HepG2 (cell line): ENCODE measurements at regions not wholly inside any gene's neighbourhood (a gene's known extent, or its start where the extent isn't known, plus 50 kb on each side); places are given as distances from the start of the nearest gene placed in this dataset.

Source experiments
- ATAC-seq: fragments of 200-7000 bp; cut with Tn5 transposase; 3 replicates; pipeline ENCODE4 v1.9.1; 2020; ENCODE audit warnings: mild to moderate bottlenecking, moderate library complexity
- BruUV-seq: library from RNA; stranded (reverse); fragments of 400-500 nt; replicated peaks from 2 replicates; lab custom pipeline; 2021; lab: Mats Ljungman, UMichigan
- CTCF ChIA-PET: fragments of 300-600 bp; formaldehyde crosslinking; extraction: SDS; loops from one replicate; lab custom pipeline; 2021; ENCODE audit warnings: low total read pairs, inconsistent platforms, low intra/inter-chr PET ratio; lab: Yijun Ruan, JAX
- POLR2A ChIA-PET: fragments of 350-600 bp; sonication (Branson Sonifier 250); formaldehyde crosslinking; loops from one replicate; lab custom pipeline; 2020; ENCODE audit warnings: antibody characterized with exemption, inconsistent platforms; lab: Yijun Ruan, JAX
- DNase-seq: peaks from one replicate; pipeline ENCODE4 v3.0.0-alpha.2; 2015; ENCODE audit warnings: low spot score
- FAIRE-seq: peaks from 3 replicates; lab custom pipeline; 2011; peaks lifted over from hg19 to GRCh38; lab: Jason Lieb, UNC
- H2AFZ ChIP-seq: one replicate; pipeline ENCODE4 v1.6.1; 2011; ENCODE audit warnings: low read length, inconsistent platforms
- H3K27ac ChIP-seq: fragments of 300-600 bp; 3 replicates; pipeline ENCODE4 v1.8.0; 2011; ENCODE audit warnings: mixed run types, mild to moderate bottlenecking, mixed read lengths, low read length, inconsistent platforms; ENCODE audit not compliant: insufficient read depth; ENCODE audit errors: extremely low read length
- H3K27me3 ChIP-seq, 2 experiments: fragments of 200-600 bp in 1 of 2; 2 replicates in 1 of 2; 3 replicates in 1 of 2; pipeline versions ENCODE4 v1.6.0 to v1.8.0; 2011; ENCODE audit warnings: low read length in 2 of 2, mild to moderate bottlenecking in 2 of 2, moderate library complexity in 2 of 2, inconsistent platforms in 1 of 2; ENCODE audit not compliant: insufficient read depth in 2 of 2, control insufficient read depth in 1 of 2
- H3K36me3 ChIP-seq, 2 experiments: fragments of 200-600 bp in 1 of 2; replicated peaks in 1 of 2; 2 replicates in 1 of 2; 3 replicates in 1 of 2; pipeline versions ENCODE4 v1.5.1 to v1.8.0; 2011; ENCODE audit warnings: low read length in 2 of 2, inconsistent platforms in 1 of 2; ENCODE audit not compliant: insufficient read depth in 2 of 2, control insufficient read depth in 1 of 2
- H3K4me1 ChIP-seq: 2 replicates; pipeline ENCODE4 v1.5.1; 2012; ENCODE audit warnings: low read length, inconsistent platforms; ENCODE audit not compliant: insufficient read depth
- H3K4me2 ChIP-seq: 2 replicates; pipeline ENCODE4 v1.6.0; 2011; ENCODE audit warnings: low read depth, low read length, inconsistent platforms
- H3K4me3 ChIP-seq, 3 experiments: fragments of 200-600 bp in 1 of 3; sonication (generic), shearing (Covaris generic) in 1 of 3; replicated peaks in 1 of 3; 2 replicates each; pipeline ENCODE4 v1.5.1; 2011 to 2016; ENCODE audit warnings: low read length in 3 of 3, inconsistent platforms in 2 of 3, low read depth in 2 of 3, mild to moderate bottlenecking in 2 of 3, control low read depth in 1 of 3, mixed read lengths in 1 of 3; ENCODE audit not compliant: insufficient read depth in 1 of 3
- H3K79me2 ChIP-seq: one replicate; pipeline ENCODE4 v1.6.1; 2011; ENCODE audit warnings: low read length, inconsistent platforms; ENCODE audit not compliant: insufficient read depth
- H3K9ac ChIP-seq: 2 replicates; pipeline ENCODE4 v1.6.0; 2011; ENCODE audit warnings: mild to moderate bottlenecking, low read depth, low read length, inconsistent platforms; ENCODE audit not compliant: insufficient read depth
- H3K9me3 ChIP-seq: 2 replicates; pipeline ENCODE4 v1.5.1; 2012; ENCODE audit warnings: mild to moderate bottlenecking, low read length
- H4K20me1 ChIP-seq: 2 replicates; pipeline ENCODE4 v1.6.0; 2011; ENCODE audit warnings: inconsistent platforms, mild to moderate bottlenecking, low read length, moderate library complexity; ENCODE audit not compliant: insufficient read depth
- ASH2L ChIP-seq: fragments of 300-600, 200-600 bp; sonication (generic); IDR thresholded peaks from 2 replicates; pipeline ENCODE4 v1.7.0; 2017; ENCODE audit warnings: low read depth, mild to moderate bottlenecking, moderate library complexity, mixed read lengths, low read length; ENCODE audit not compliant: insufficient read length
- HDAC6 ChIP-seq: fragments of 200-600 bp; sonication (generic); IDR thresholded peaks from 2 replicates; pipeline ENCODE4 v1.7.0; 2017; ENCODE audit warnings: mild to moderate bottlenecking, antibody characterized with exemption, low read length, low read depth
- NFKB2 ChIP-seq: sonication (generic); formaldehyde crosslinking; IDR thresholded peaks from 2 replicates; pipeline ENCODE4 v1.4.0; 2020; ENCODE audit warnings: missing genetic modification reagents, borderline replicate concordance
- POGZ ChIP-seq: sonication (generic); formaldehyde crosslinking; IDR thresholded peaks from 2 replicates; pipeline ENCODE4 v1.4.0; 2020; ENCODE audit warnings: mild to moderate bottlenecking, missing genetic modification reagents
- RELA ChIP-seq: sonication (generic); formaldehyde crosslinking; IDR thresholded peaks from 2 replicates; pipeline ENCODE4 v1.4.0; 2020; ENCODE audit warnings: missing genetic modification reagents
- SMAD3 ChIP-seq: sonication (generic); formaldehyde crosslinking; IDR thresholded peaks from 2 replicates; pipeline ENCODE4 v1.4.0; 2020; ENCODE audit warnings: missing genetic modification reagents
- SNAI1 ChIP-seq: sonication (generic); formaldehyde crosslinking; IDR thresholded peaks from 2 replicates; pipeline ENCODE4 v1.5.0; 2020; ENCODE audit warnings: mild to moderate bottlenecking, missing genetic modification reagents, borderline replicate concordance
- SUZ12 ChIP-seq: fragments of 150-350 bp; IDR thresholded peaks from 2 replicates; pipeline ENCODE4 v1.6.1; 2014; ENCODE audit warnings: low read depth, low read length
- ZEB1 ChIP-seq: IDR thresholded peaks from 2 replicates; pipeline ENCODE4 v1.6.1; 2012; ENCODE audit warnings: mild to moderate bottlenecking, low read depth, inconsistent platforms; ENCODE audit not compliant: insufficient replicate concordance
- ZNF124 ChIP-seq: sonication (generic); formaldehyde crosslinking; IDR thresholded peaks from 2 replicates; pipeline ENCODE4 v1.4.0; 2020; ENCODE audit warnings: missing genetic modification reagents
- ZNF205 ChIP-seq: IDR thresholded peaks from 2 replicates; pipeline ENCODE4 v1.6.1; 2018; ENCODE audit warnings: missing biosample characterization, missing genetic modification reagents
- ZNF777 ChIP-seq: sonication (generic); formaldehyde crosslinking; IDR thresholded peaks from 2 replicates; pipeline ENCODE4 v1.4.0; 2020; ENCODE audit warnings: missing genetic modification reagents
- in situ Hi-C: cut with HindIII; loops from 2 replicates; pipeline ENCODE4 v1.10.0; 2017; ENCODE audit warnings: low pct_unique_long_range_greater_than_20kb; ENCODE audit not compliant: extremely low pct_ligation_motif_present
- intact Hi-C: fragments of 100-400 bp; cut with micrococcal nuclease; formaldehyde crosslinking; loops from one replicate; pipeline ENCODE4 v1.10.0; 2022; ENCODE audit not compliant: unreplicated experiment
- TF ChIP-seq, protein P1 (sequence below): sonication (generic); formaldehyde crosslinking; IDR thresholded peaks from 2 replicates; pipeline ENCODE4 v1.4.0; 2020; ENCODE audit warnings: low read depth, missing genetic modification reagents
- TF ChIP-seq, protein P2 (sequence below): sonication (generic); formaldehyde crosslinking; IDR thresholded peaks from 2 replicates; pipeline ENCODE4 v1.5.0; 2020; ENCODE audit warnings: missing genetic modification reagents
- TF ChIP-seq, protein P3 (sequence below): sonication (generic); formaldehyde crosslinking; IDR thresholded peaks from 2 replicates; pipeline ENCODE4 v1.4.0; 2020; ENCODE audit warnings: missing genetic modification reagents, borderline replicate concordance
- TF ChIP-seq, protein P4 (sequence below): fragments of 450-650 bp; IDR thresholded peaks from 2 replicates; pipeline ENCODE4 v1.6.1; 2016

DNA sequence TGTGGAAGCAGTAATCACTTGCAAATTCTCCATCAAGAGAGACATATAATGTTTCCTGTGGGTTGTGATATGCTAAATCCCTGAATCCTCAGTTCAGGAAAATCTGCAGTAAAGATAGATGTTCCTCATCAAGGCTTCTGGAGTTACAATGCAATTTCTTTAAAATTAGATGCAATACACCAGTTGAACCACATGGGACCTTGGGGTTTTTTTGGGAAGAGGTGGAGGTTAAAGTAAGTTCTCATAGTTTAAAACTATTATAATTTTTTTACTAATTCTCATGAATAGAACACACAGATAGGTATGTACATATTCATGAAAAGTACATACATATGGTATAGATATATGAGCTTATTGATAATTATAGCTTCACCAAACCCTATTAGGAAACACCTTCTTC is 496.2 kb downstream of the SATB2 start:
- FAIRE-seq (no peak), ATAC-seq (no peak), DNase-seq (no peak)
- H3K27me3 ChIP-seq = no peaks in the 10 kb centered on the region
- H3K36me3 ChIP-seq = no peaks in the 10 kb centered on the region
- in situ Hi-C loops (no loop called here), intact Hi-C loops (no loop called here)
- H3K79me2 ChIP-seq = no peaks in the 10 kb centered on the region
- H2AFZ ChIP-seq = no peak overlapping the region
- ChIA-PET CTCF (no interaction called here), POLR2A (no interaction called here)
- H3K9me3 ChIP-seq = no peaks in the 10 kb centered on the region; the same call in 1 of the 2 replicates
- no peak overlapping the region for H3K9ac ChIP-seq
- BruUV-seq = no TSS peak
- H3K4me2 ChIP-seq = no peak overlapping the region
- H3K4me1 ChIP-seq = no peaks in the 10 kb centered on the region
- no peaks in the 10 kb centered on the region for H4K20me1 ChIP-seq
- no peak overlapping the region for H3K27ac ChIP-seq
- H3K4me3 ChIP-seq = no peak overlapping the region
- TF ChIP-seq SMAD3 (CRISPR knock-in tag) (no peak), ASH2L (no peak), HDAC6 (no peak), NFKB2 (CRISPR knock-in tag) (no peak), ZNF124 (CRISPR knock-in tag) (no peak), ZEB1 (no peak), ZNF777 (no peak), RELA (CRISPR knock-in tag) (no peak), POGZ (CRISPR knock-in tag) (no peak), SUZ12 (no peak), SNAI1 (no peak), ZNF205 (CRISPR knock-in tag) (no peak)
- TF ChIP-seq, protein P1, sequence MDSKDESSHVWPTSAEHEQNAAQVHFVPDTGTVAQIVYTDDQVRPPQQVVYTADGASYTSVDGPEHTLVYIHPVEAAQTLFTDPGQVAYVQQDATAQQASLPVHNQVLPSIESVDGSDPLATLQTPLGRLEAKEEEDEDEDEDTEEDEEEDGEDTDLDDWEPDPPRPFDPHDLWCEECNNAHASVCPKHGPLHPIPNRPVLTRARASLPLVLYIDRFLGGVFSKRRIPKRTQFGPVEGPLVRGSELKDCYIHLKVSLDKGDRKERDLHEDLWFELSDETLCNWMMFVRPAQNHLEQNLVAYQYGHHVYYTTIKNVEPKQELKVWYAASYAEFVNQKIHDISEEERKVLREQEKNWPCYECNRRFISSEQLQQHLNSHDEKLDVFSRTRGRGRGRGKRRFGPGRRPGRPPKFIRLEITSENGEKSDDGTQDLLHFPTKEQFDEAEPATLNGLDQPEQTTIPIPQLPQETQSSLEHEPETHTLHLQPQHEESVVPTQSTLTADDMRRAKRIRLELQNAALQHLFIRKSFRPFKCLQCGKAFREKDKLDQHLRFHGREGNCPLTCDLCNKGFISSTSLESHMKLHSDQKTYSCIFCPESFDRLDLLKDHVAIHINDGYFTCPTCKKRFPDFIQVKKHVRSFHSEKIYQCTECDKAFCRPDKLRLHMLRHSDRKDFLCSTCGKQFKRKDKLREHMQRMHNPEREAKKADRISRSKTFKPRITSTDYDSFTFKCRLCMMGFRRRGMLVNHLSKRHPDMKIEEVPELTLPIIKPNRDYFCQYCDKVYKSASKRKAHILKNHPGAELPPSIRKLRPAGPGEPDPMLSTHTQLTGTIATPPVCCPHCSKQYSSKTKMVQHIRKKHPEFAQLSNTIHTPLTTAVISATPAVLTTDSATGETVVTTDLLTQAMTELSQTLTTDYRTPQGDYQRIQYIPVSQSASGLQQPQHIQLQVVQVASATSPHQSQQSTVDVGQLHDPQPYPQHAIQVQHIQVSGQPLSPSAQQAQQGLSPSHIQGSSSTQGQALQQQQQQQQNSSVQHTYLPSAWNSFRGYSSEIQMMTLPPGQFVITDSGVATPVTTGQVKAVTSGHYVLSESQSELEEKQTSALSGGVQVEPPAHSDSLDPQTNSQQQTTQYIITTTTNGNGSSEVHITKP (CRISPR knock-in tag) = no peak
- TF ChIP-seq, protein P2, sequence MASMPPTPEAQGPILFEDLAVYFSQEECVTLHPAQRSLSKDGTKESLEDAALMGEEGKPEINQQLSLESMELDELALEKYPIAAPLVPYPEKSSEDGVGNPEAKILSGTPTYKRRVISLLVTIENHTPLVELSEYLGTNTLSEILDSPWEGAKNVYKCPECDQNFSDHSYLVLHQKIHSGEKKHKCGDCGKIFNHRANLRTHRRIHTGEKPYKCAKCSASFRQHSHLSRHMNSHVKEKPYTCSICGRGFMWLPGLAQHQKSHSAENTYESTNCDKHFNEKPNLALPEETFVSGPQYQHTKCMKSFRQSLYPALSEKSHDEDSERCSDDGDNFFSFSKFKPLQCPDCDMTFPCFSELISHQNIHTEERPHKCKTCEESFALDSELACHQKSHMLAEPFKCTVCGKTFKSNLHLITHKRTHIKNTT (CRISPR knock-in tag) = no peak
- TF ChIP-seq, protein P3, sequence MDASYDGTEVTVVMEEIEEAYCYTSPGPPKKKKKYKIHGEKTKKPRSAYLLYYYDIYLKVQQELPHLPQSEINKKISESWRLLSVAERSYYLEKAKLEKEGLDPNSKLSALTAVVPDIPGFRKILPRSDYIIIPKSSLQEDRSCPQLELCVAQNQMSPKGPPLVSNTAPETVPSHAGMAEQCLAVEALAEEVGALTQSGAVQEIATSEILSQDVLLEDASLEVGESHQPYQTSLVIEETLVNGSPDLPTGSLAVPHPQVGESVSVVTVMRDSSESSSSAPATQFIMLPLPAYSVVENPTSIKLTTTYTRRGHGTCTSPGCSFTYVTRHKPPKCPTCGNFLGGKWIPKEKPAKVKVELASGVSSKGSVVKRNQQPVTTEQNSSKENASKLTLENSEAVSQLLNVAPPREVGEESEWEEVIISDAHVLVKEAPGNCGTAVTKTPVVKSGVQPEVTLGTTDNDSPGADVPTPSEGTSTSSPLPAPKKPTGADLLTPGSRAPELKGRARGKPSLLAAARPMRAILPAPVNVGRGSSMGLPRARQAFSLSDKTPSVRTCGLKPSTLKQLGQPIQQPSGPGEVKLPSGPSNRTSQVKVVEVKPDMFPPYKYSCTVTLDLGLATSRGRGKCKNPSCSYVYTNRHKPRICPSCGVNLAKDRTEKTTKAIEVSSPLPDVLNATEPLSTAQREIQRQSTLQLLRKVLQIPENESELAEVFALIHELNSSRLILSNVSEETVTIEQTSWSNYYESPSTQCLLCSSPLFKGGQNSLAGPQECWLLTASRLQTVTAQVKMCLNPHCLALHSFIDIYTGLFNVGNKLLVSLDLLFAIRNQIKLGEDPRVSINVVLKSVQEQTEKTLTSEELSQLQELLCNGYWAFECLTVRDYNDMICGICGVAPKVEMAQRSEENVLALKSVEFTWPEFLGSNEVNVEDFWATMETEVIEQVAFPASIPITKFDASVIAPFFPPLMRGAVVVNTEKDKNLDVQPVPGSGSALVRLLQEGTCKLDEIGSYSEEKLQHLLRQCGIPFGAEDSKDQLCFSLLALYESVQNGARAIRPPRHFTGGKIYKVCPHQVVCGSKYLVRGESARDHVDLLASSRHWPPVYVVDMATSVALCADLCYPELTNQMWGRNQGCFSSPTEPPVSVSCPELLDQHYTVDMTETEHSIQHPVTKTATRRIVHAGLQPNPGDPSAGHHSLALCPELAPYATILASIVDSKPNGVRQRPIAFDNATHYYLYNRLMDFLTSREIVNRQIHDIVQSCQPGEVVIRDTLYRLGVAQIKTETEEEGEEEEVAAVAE (CRISPR knock-in tag) = no peak
- TF ChIP-seq, protein P4, sequence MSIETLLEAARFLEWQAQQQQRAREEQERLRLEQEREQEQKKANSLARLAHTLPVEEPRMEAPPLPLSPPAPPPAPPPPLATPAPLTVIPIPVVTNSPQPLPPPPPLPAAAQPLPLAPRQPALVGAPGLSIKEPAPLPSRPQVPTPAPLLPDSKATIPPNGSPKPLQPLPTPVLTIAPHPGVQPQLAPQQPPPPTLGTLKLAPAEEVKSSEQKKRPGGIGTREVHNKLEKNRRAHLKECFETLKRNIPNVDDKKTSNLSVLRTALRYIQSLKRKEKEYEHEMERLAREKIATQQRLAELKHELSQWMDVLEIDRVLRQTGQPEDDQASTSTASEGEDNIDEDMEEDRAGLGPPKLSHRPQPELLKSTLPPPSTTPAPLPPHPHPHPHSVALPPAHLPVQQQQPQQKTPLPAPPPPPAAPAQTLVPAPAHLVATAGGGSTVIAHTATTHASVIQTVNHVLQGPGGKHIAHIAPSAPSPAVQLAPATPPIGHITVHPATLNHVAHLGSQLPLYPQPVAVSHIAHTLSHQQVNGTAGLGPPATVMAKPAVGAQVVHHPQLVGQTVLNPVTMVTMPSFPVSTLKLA = no peak
